AG09319 (cell line): ENCODE measurements at regions not wholly inside any gene's neighbourhood (a gene's known extent, or its start where the extent isn't known, plus 50 kb on each side); places are given as distances from the start of the nearest gene placed in this dataset.
"Not testable (repeated sequence)": the region's sequence is repeated elsewhere in the genome, so short reads cannot be mapped to it uniquely, and the experiment has no call there.

Source experiments
- DNase-seq: peaks from one replicate; pipeline ENCODE4 v3.0.0-alpha.2; 2010; ENCODE audit warnings: low read depth; ENCODE audit errors: extremely low read depth
- TF ChIP-seq, protein P1 (sequence below): IDR thresholded peaks from 2 replicates; pipeline ENCODE4 v1.5.1; 2011; ENCODE audit warnings: low read depth, mild to moderate bottlenecking, inconsistent platforms, low read length, moderate library complexity

GRCh38 chr13:42418184-42418583, 146.2 kb downstream of the AKAP11 start:
- TF ChIP-seq, protein P1, sequence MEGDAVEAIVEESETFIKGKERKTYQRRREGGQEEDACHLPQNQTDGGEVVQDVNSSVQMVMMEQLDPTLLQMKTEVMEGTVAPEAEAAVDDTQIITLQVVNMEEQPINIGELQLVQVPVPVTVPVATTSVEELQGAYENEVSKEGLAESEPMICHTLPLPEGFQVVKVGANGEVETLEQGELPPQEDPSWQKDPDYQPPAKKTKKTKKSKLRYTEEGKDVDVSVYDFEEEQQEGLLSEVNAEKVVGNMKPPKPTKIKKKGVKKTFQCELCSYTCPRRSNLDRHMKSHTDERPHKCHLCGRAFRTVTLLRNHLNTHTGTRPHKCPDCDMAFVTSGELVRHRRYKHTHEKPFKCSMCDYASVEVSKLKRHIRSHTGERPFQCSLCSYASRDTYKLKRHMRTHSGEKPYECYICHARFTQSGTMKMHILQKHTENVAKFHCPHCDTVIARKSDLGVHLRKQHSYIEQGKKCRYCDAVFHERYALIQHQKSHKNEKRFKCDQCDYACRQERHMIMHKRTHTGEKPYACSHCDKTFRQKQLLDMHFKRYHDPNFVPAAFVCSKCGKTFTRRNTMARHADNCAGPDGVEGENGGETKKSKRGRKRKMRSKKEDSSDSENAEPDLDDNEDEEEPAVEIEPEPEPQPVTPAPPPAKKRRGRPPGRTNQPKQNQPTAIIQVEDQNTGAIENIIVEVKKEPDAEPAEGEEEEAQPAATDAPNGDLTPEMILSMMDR = no peak
- DNase-seq = no peak

- DNase-seq = no peak
- TF ChIP-seq, protein P1 = no peak
These were observed 148.4 kb downstream of the AKAP11 start for GRCh38 chr13:42420304-42420703.

DNA sequence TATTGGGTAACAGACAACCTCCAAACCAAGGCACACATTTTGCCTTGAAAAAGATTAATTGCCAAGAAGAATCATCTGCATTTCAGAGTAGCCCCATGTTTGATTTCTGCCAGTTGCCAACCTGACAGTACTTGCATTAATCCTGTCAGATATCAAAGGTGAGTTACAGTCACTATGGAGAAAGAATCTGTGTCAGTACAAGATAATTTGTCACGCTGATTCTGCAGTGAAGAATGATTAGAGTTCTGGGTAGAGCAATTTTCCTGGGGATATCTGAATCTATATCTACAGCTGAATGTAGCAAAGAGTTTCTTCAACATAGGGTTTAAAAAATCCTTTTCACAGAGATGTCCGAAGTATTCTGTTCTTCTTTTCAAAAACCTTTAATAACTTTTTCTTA, 150.7 kb downstream of the AKAP11 start:
- TF ChIP-seq, protein P1 = no peak
- DNase-seq = no peak

DNA sequence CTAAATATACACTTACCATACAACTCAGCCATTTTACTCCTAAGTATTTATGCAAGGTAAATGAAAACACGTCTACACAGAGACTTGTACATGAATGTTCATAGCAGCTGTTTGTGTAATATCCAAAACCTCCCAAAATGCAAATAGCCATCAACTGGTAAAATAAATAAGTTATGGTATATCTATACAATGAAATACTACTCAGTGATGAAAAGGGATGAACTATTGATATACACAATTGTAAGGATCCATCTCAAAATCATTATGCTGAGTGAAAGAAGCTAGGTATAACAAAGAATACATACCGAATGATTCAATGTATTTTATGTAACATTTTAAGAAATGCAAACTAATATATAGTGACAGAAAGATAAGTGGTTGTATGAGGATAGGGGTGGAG, 149.8 kb upstream of the TNFSF11 start:
- TF ChIP-seq, protein P1 = no peak
- no peak for DNase-seq

DNA sequence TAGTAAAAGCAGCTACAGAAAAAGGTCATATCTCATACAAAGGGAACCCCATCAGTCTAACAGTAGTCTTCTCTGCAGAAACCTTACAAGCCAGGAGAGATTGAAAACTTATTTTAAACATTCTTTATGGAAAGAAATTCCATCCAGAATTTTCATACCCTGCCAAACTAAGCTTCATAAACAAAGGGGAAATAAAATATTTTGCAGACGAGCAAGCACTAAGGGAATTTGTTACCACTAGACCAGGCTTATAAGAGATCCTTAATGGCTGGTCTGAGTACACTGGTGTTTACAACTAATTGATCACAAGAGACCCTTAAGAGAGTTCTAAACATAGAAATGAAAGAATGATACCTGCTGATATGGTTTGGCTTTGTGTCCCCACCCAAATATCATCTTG, 128.6 kb upstream of the TNFSF11 start:
- TF ChIP-seq, protein P1 = no peak

GRCh38 chr13:42446597-42446996, 127.4 kb upstream of the TNFSF11 start:
- DNase-seq = not testable (repeated sequence)

More for the DNA sequence above, 128.6 kb upstream of the TNFSF11 start:
- DNase-seq = no peak

- DNase-seq = no peak
These were observed 120.8 kb upstream of the TNFSF11 start for GRCh38 chr13:42453091-42453645.

DNA sequence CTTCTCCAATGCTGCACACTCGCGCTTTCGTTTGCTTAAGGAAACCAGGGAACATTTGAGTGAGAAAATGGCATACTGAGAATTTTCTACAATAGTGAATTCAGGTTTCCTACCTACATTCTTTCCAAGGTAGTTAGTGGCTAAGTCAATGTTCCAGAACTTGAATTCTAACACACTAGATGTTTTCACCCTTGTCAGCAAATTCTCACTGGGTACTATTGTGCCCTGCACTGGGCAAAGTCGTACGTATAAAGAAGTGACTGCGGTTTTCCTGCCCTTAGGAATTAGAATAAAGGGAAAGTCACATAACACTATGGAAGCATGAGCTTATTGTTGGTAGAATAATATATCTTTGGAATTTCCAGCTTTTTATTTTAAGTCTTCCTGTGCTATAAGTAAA, 119.2 kb upstream of the TNFSF11 start:
- TF ChIP-seq, protein P1 = no peak
- DNase-seq = no peak

More at GRCh38 chr13:42453091-42453645, 120.8 kb upstream of the TNFSF11 start:
- TF ChIP-seq, protein P1 = no peak
